K562 (cell line): ENCODE measurements at regions not wholly inside any gene's neighbourhood (a gene's known extent, or its start where the extent isn't known, plus 50 kb on each side); places are given as distances from the start of the nearest gene placed in this dataset.
"Not testable (repeated sequence)": the region's sequence is repeated elsewhere in the genome, so short reads cannot be mapped to it uniquely, and the experiment has no call there.

Source experiments
- ATAC-seq: fragments of 200-7000 bp; cut with Tn5 transposase; 3 replicates; pipeline ENCODE4 v1.9.1; 2020; ENCODE audit warnings: moderate library complexity
- BruUV-seq: library from RNA; stranded (reverse); fragments of 400-500 nt; replicated peaks from 2 replicates; lab custom pipeline; 2021; lab: Mats Ljungman, UMichigan
- CTCF ChIA-PET: fragments of 300-600 bp; formaldehyde crosslinking; extraction: SDS; loops from one replicate; lab custom pipeline; 2021; ENCODE audit warnings: low intra/inter-chr PET ratio; lab: Yijun Ruan, JAX
- POLR2A ChIA-PET: fragments of 300-600, 350-650 bp; sonication (Branson Sonifier 250); formaldehyde crosslinking; extraction: SDS; loops from one replicate; lab custom pipeline; 2021; ENCODE audit warnings: antibody characterized with exemption, inconsistent platforms; lab: Yijun Ruan, JAX
- DNase-seq, 4 experiments: peaks; one replicate each; pipeline versions ENCODE4 v3.0.0 to v3.0.0-alpha.2; 2011 to 2018; ENCODE audit warnings: low spot score in 3 of 4, mixed read lengths in 3 of 4; ENCODE audit errors: extremely low read depth in 1 of 4
- FAIRE-seq: peaks from 2 replicates; lab custom pipeline; 2011; peaks lifted over from hg19 to GRCh38; lab: Jason Lieb, UNC
- H2AFZ ChIP-seq: 2 replicates; pipeline ENCODE4 v1.6.0; 2011; ENCODE audit warnings: low read depth, low read length, control low read depth, inconsistent platforms
- H3K27ac ChIP-seq: fragments of 200-600 bp; 3 replicates; pipeline ENCODE4 v1.8.0; 2011; ENCODE audit warnings: low read depth, mild to moderate bottlenecking, control low read depth, inconsistent platforms, low read length, moderate library complexity, mixed read lengths; ENCODE audit errors: extremely low read depth
- H3K27me3 ChIP-seq, 2 experiments: fragments of 300-600 bp in 1 of 2; 2 replicates in 1 of 2; 3 replicates in 1 of 2; pipeline versions ENCODE4 v1.6.0 to v1.8.0; 2011; ENCODE audit warnings: inconsistent platforms in 2 of 2, low read length in 2 of 2, mild to moderate bottlenecking in 1 of 2, mixed read lengths in 1 of 2, moderate library complexity in 1 of 2; ENCODE audit not compliant: control insufficient read depth in 2 of 2, insufficient read depth in 2 of 2
- H3K36me3 ChIP-seq: fragments of 300-600 bp; 3 replicates; pipeline ENCODE4 v1.8.0; 2011; ENCODE audit warnings: mild to moderate bottlenecking, low read length, inconsistent platforms; ENCODE audit not compliant: control insufficient read depth, insufficient read depth
- H3K4me1 ChIP-seq, 2 experiments: fragments of 200-600 bp in 1 of 2; replicated peaks in 1 of 2; 2 replicates in 1 of 2; 3 replicates in 1 of 2; pipeline versions ENCODE4 v1.5.1 to v1.8.0; 2011; ENCODE audit warnings: inconsistent platforms in 2 of 2, low read length in 2 of 2, mild to moderate bottlenecking in 1 of 2, mixed read lengths in 1 of 2, moderate library complexity in 1 of 2; ENCODE audit not compliant: control insufficient read depth in 2 of 2, insufficient read depth in 2 of 2
- H3K4me2 ChIP-seq: 2 replicates; pipeline ENCODE4 v1.6.1; 2011; ENCODE audit warnings: low read length, control low read depth, inconsistent platforms, mixed read lengths; ENCODE audit not compliant: insufficient read depth
- H3K4me3 ChIP-seq: fragments of 200-600 bp; sonication (generic), shearing (Covaris generic); 2 replicates; pipeline ENCODE4 v1.5.1; 2016; ENCODE audit warnings: control low read depth, inconsistent platforms
- H3K79me2 ChIP-seq: fragments of 200-600 bp; 3 replicates; pipeline ENCODE4 v1.8.0; 2011; ENCODE audit warnings: low read length, inconsistent platforms; ENCODE audit not compliant: control insufficient read depth, insufficient read depth
- H3K9ac ChIP-seq, 2 experiments: 2 replicates each; pipeline versions ENCODE4 v1.6.0 to v1.6.1; 2011; ENCODE audit warnings: low read depth in 2 of 2, low read length in 2 of 2, control low read depth in 1 of 2, inconsistent platforms in 1 of 2, mild to moderate bottlenecking in 1 of 2, mixed read lengths in 1 of 2; ENCODE audit not compliant: insufficient read depth in 1 of 2
- H3K9me1 ChIP-seq: one replicate; pipeline ENCODE4 v1.6.0; 2011; ENCODE audit warnings: inconsistent platforms, mild to moderate bottlenecking, low read length, moderate library complexity; ENCODE audit not compliant: control insufficient read depth, insufficient read depth
- H3K9me3 ChIP-seq: replicated peaks from 2 replicates; pipeline ENCODE4 v1.5.1; 2011; ENCODE audit warnings: low read depth, low read length, inconsistent platforms; ENCODE audit not compliant: control insufficient read depth, insufficient read depth
- H4K20me1 ChIP-seq: replicated peaks from 2 replicates; pipeline ENCODE4 v1.6.1; 2011; ENCODE audit warnings: low read length, inconsistent platforms, mixed read lengths; ENCODE audit not compliant: control insufficient read depth, insufficient read depth
- C11orf30 ChIP-seq: fragments of 450-650 bp; IDR thresholded peaks from 2 replicates; pipeline ENCODE4 v1.6.1; 2016; ENCODE audit warnings: low read depth, mild to moderate bottlenecking
- CBFA2T3 ChIP-seq: fragments of 450-650 bp; IDR thresholded peaks from 2 replicates; pipeline ENCODE4 v1.6.1; 2017
- FOSL1 ChIP-seq: fragments of 200-800 bp; sonication (Bioruptor generic); conservative IDR thresholded peaks from 2 replicates; pipeline ENCODE4 v1.6.1; 2016; ENCODE audit warnings: missing genetic modification characterization, missing compliant biosample characterization
- JUND ChIP-seq, 2 experiments: IDR thresholded peaks; 2 replicates in 1 of 2; 3 replicates in 1 of 2; pipeline ENCODE4 v1.6.1; 2011; ENCODE audit warnings: borderline replicate concordance in 2 of 2, low read depth in 2 of 2, low read length in 2 of 2, improper control_type of control experiment in 1 of 2, missing biosample characterization in 1 of 2, missing genetic modification characterization in 1 of 2, missing genetic modification reagents in 1 of 2
- MAFG ChIP-seq: fragments of 450-650 bp; conservative IDR thresholded peaks from 2 replicates; pipeline ENCODE4 v1.6.1; 2016; ENCODE audit warnings: missing genetic modification characterization, missing compliant biosample characterization
- NFE2 ChIP-seq: IDR thresholded peaks from 2 replicates; pipeline ENCODE4 v1.6.1; 2014; ENCODE audit warnings: antibody characterized with exemption, low read depth
- TRIM28 ChIP-seq: fragments of 450-650 bp; IDR thresholded peaks from 2 replicates; pipeline ENCODE4 v1.6.1; 2017
- ZNF316 ChIP-seq: fragments of 450-650 bp; IDR thresholded peaks from 2 replicates; pipeline ENCODE4 v1.6.1; 2016
- ZNF41 ChIP-seq: fragments of 250-450 bp; sonication (Bioruptor Pico); conservative IDR thresholded peaks from 2 replicates; pipeline ENCODE4 v1.4.0; 2020; ENCODE audit warnings: mild to moderate bottlenecking
- WGBS: fragments of 100-300 bp; shearing (Covaris generic); methylation state at CpG from one replicate; pipeline ENCODE4 v1.1.6; 2016; ENCODE audit warnings: low coverage, mixed read lengths; ENCODE audit not compliant: insufficient coverage; ENCODE audit errors: missing lambda C conversion rate; 5-methylcytosine and 5-hydroxymethylcytosine counted together
- in situ Hi-C: fragments of 300-500 bp; cut with MboI; formaldehyde crosslinking; loops from 4 replicates; pipeline ENCODE4 v1.15.0; 2018; ENCODE audit warnings: inconsistent platforms, mixed read lengths
- intact Hi-C: fragments of 100-400 bp; cut with micrococcal nuclease; formaldehyde crosslinking; loops from 2 replicates; pipeline ENCODE4 v1.14.2; 2022

DNA sequence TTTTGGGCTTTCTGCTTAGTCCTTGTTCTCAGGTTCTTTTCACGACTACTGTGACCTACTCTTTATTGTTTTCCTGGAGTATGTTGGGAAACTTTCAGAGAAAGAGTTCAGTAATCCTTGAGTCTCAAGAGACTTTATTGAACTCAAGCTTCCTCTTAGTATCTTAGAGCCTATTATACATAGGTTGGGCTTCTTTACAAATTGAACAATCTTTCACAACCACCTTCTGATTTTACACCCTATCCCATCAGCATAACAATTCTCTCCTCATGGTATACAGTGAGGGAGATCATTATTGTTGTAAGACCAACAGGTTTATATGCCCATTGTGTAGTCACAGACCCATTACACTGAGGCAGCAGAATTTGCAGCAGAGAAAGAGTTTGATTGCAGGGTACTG lies 193.2 kb upstream of the IGF1 start:
- no peaks in the 10 kb centered on the region; a peak in 1 of 5 replicates for H3K4me1 ChIP-seq
- no peak for TF ChIP-seq ZNF41 (CRISPR knock-in tag)
- peak; percentile 43; the same call in 1 of the 2 replicates for TF ChIP-seq TRIM28
- TF ChIP-seq, all 486 proteins: peak for 1
- Histone ChIP-seq H3K27me3 (no peaks in the 10 kb centered on the region), H2AFZ (no peak overlapping the region), H3K79me2 (no peaks in the 10 kb centered on the region), H3K9me3 (peaks cover 3% of the 10 kb centered on the region; the same call in 1 of the 2 replicates), H4K20me1 (no peaks in the 10 kb centered on the region), H3K36me3 (no peaks in the 10 kb centered on the region), H3K4me3 (no peak overlapping the region), H3K4me2 (no peak overlapping the region), H3K9me1 (no peaks in the 10 kb centered on the region), H3K27ac (no peak overlapping the region), H3K9ac (no peak overlapping the region)
- DNase-seq (no peak), ATAC-seq (no peak), FAIRE-seq (no peak)
- BruUV-seq, result no TSS peak
- WGBS, result 0% methylated on average over 1 of the region's 1 CpG
- ChIA-PET CTCF (no interaction called here), POLR2A (no interaction called here)
- intact Hi-C loops, result no loop called here
- in situ Hi-C loops, result no loop called here

DNA sequence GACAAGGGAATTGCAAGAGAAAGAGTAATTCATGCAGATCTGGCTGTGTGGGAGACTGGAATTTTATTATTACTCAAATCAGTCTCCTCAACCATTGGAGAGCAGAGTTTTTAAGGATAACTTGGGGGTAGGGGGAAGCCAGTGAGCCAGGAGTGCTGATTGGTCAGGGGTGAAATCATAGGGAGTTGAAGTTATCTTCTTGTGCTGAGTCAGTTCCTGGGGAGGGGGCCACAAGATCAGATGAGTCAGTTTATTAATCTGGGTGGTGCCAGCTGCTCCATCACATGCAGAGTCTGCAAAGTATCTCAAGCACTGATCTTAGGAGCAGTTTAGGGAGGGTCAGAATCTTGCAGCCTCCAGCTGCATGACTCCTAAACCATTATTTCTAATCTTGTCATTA lies 191.8 kb upstream of the IGF1 start:
- H4K20me1 ChIP-seq; DNase-seq; intact Hi-C loops; H3K27ac ChIP-seq; H3K79me2 ChIP-seq; H2AFZ ChIP-seq; H3K4me1 ChIP-seq; H3K4me3 ChIP-seq; H3K9ac ChIP-seq; H3K9me1 ChIP-seq; BruUV-seq; in situ Hi-C loops; POLR2A ChIA-PET; H3K4me2 ChIP-seq; H3K36me3 ChIP-seq; FAIRE-seq; CTCF ChIA-PET; H3K27me3 ChIP-seq; ATAC-seq; H3K9me3 ChIP-seq; TF ChIP-seq JUND (tag; IDR thresholded peaks at IDR 0.05; ENCODE audit: borderline replicate concordance, low read depth, low read length): not testable (repeated sequence)
- TF ChIP-seq FOSL1 (peak; percentile 35; the same call in 1 of the 2 replicates), C11orf30 (peak; percentile 26; the same call in 1 of the 2 replicates), ZNF316 (peak; percentile 68), JUND (IDR thresholded peaks at IDR 0.05; ENCODE audit: borderline replicate concordance, low read depth, low read length) (peak; percentile 27; the same call in 1 of the 2 replicates), NFE2 (peak; percentile 28; the same call in 1 of the 2 replicates), CBFA2T3 (peak; percentile 42; the same call in 1 of the 2 replicates), MAFG (tag) (peak; percentile 64)
